WTC11 (cell line): ENCODE measurements at regions not wholly inside any gene's neighbourhood (a gene's known extent, or its start where the extent isn't known, plus 50 kb on each side); places are given as distances from the start of the nearest gene placed in this dataset.

Experiments used
- ATAC-seq: fragments of 200-7000 bp; cut with Tn5 transposase; 2 replicates; pipeline ENCODE4 v1.10.0; 2021; ENCODE audit warnings: mild to moderate bottlenecking, moderate library complexity
- CTCF ChIA-PET: fragments of 300-600 bp; sonication (Branson Sonifier 250); formaldehyde crosslinking; loops from one replicate; lab custom pipeline; 2021; ENCODE audit warnings: antibody characterized with exemption; lab: Charles Lee
- POLR2A ChIA-PET: fragments of 350-600 bp; sonication (Branson Sonifier 250); formaldehyde crosslinking; loops from one replicate; lab custom pipeline; 2021; ENCODE audit warnings: antibody characterized with exemption; lab: Charles Lee
- DNase-seq: peaks from one replicate; pipeline ENCODE4 v3.0.0; 2021; ENCODE audit warnings: low spot score
- H3K27ac Mint-ChIP-seq: 2 replicates; pipeline ENCODE4 v1.8.0; 2021; ENCODE audit warnings: mixed read lengths
- H3K27me3 Mint-ChIP-seq: 2 replicates; pipeline ENCODE4 v1.8.0; 2021; ENCODE audit warnings: low read depth, mild to moderate bottlenecking, moderate library complexity, mixed read lengths
- H3K36me3 Mint-ChIP-seq: 2 replicates; pipeline ENCODE4 v1.8.0; 2021; ENCODE audit warnings: mixed read lengths
- H3K4me1 Mint-ChIP-seq: 2 replicates; pipeline ENCODE4 v1.8.0; 2022; ENCODE audit warnings: mixed read lengths
- H3K4me3 Mint-ChIP-seq: 2 replicates; pipeline ENCODE4 v1.8.0; 2021; ENCODE audit warnings: mild to moderate bottlenecking, moderate library complexity, mixed read lengths
- H3K9me3 Mint-ChIP-seq: 2 replicates; pipeline ENCODE4 v1.8.0; 2021; ENCODE audit warnings: mixed read lengths
- AFF4 ChIP-seq: sonication (generic); formaldehyde crosslinking; IDR thresholded peaks from 2 replicates; pipeline ENCODE4 v1.8.1; 2023; ENCODE audit warnings: mild to moderate bottlenecking, missing genetic modification reagents, borderline replicate concordance
- AR ChIP-seq: fragments of 250-450 bp; sonication (Bioruptor Pico); IDR thresholded peaks from 2 replicates; pipeline ENCODE4 v1.9.0; 2021; ENCODE audit warnings: mild to moderate bottlenecking
- CDX4 ChIP-seq: fragments of 250-450 bp; sonication (Bioruptor Pico); IDR thresholded peaks from 2 replicates; pipeline ENCODE4 v1.9.0; 2021; ENCODE audit warnings: moderate library complexity, mild to moderate bottlenecking, inconsistent platforms, borderline replicate concordance
- ELF4 ChIP-seq: sonication (generic); formaldehyde crosslinking; IDR thresholded peaks from 2 replicates; pipeline ENCODE4 v1.8.1; 2022; ENCODE audit warnings: low read depth, mild to moderate bottlenecking, moderate library complexity, missing genetic modification reagents
- GRHL2 ChIP-seq: fragments of 250-450 bp; sonication (Bioruptor Pico); IDR thresholded peaks from 2 replicates; pipeline ENCODE4 v1.8.0; 2022; ENCODE audit warnings: mild to moderate bottlenecking, moderate library complexity; ENCODE audit not compliant: insufficient replicate concordance, severe bottlenecking
- GTF2I ChIP-seq: fragments of 250-450 bp; sonication (Bioruptor Pico); conservative IDR thresholded peaks from 2 replicates; pipeline ENCODE4 v1.4.0; 2021; ENCODE audit warnings: mild to moderate bottlenecking
- NFE2L1 ChIP-seq: sonication (generic); formaldehyde crosslinking; IDR thresholded peaks from 2 replicates; pipeline ENCODE4 v1.8.1; 2023; ENCODE audit warnings: missing genetic modification reagents
- RORB ChIP-seq: fragments of 250-450 bp; sonication (Bioruptor Pico); IDR thresholded peaks from 2 replicates; pipeline ENCODE4 v1.9.0; 2021; ENCODE audit warnings: mild to moderate bottlenecking
- USF1 ChIP-seq: sonication (generic); formaldehyde crosslinking; IDR thresholded peaks from 2 replicates; pipeline ENCODE4 v1.8.0; 2022; ENCODE audit warnings: mild to moderate bottlenecking, missing genetic modification reagents
- ZNF532 ChIP-seq: fragments of 250-450 bp; sonication (Bioruptor Pico); IDR thresholded peaks from 2 replicates; pipeline ENCODE4 v1.9.0; 2021; ENCODE audit warnings: mild to moderate bottlenecking, borderline replicate concordance

GRCh38 chr2:48065096-48065495 is 158.8 kb upstream of the FBXO11 start:
- no peaks in the 10 kb centered on the region for H3K36me3 Mint-ChIP-seq
- no peak overlapping the region for H3K4me3 Mint-ChIP-seq
- H3K27me3 Mint-ChIP-seq: no peaks in the 10 kb centered on the region
- ChIA-PET CTCF (no interaction called here), POLR2A (interaction anchor here (0.5 kb wide), 1 partner anchor 15 kb away, joined by 3 read pairs; no protein-coding TSS in a partner anchor)
- TF ChIP-seq GRHL2 (CRISPR knock-in tag) (no peak), ZNF532 (CRISPR knock-in tag) (no peak)
- no peak overlapping the region for H3K27ac Mint-ChIP-seq
- H3K4me1 Mint-ChIP-seq: no peaks in the 10 kb centered on the region
- DNase-seq: no peak
- no peak for ATAC-seq
- peaks cover 8% of the 10 kb centered on the region; the same call in 1 of the 2 replicates for H3K9me3 Mint-ChIP-seq

- DNase-seq (no peak), ATAC-seq (no peak)
- Mint-ChIP-seq H3K4me3 (no peak overlapping the region), H3K4me1 (no peaks in the 10 kb centered on the region), H3K36me3 (no peaks in the 10 kb centered on the region), H3K9me3 (0 out of 2 replicates have a peak, but pooled peaks cover 4% of the 10 kb centered on the region), H3K27me3 (no peaks in the 10 kb centered on the region), H3K27ac (no peak overlapping the region)
- ChIA-PET CTCF (no interaction called here), POLR2A (no interaction called here)
- TF ChIP-seq NFE2L1 (no peak), RORB (CRISPR knock-in tag) (no peak), AFF4 (CRISPR knock-in tag) (no peak), ELF4 (CRISPR knock-in tag) (no peak), GTF2I (CRISPR knock-in tag) (no peak), AR (no peak), USF1 (CRISPR knock-in tag) (no peak), CDX4 (no peak)
Observed at GRCh38 chr2:48066000-48066399, 159.7 kb upstream of the FBXO11 start.
